Gastrocnemius medialis (tissue), 4 donors: ENCODE measurements at regions not wholly inside any gene's neighbourhood (a gene's known extent, or its start where the extent isn't known, plus 50 kb on each side); places are given as distances from the start of the nearest gene placed in this dataset.

Source experiments
- CTCF ChIP-seq, 5 experiments: fragments of 450-650 bp in 3 of 5; fragments of 200-600 bp in 2 of 5; sonication (generic) in 2 of 5; IDR thresholded peaks in 4 of 5; conservative IDR thresholded peaks in 1 of 5; 1 replicate in 4 of 5; 2 replicates in 1 of 5; pipeline ENCODE4 v1.5.1; 2016 to 2019; ENCODE audit warnings: antibody characterized with exemption in 5 of 5, mild to moderate bottlenecking in 3 of 5, moderate library complexity in 3 of 5
- POLR2A ChIP-seq, 2 donors: fragments of 450-650 bp; IDR thresholded peaks; one replicate each; pipeline ENCODE4 v1.6.1; 2017; ENCODE audit warnings: antibody characterized with exemption in 2 of 2, mild to moderate bottlenecking in 2 of 2, moderate library complexity in 2 of 2

GRCh38 chr3:55271549-55271948 lies 215.6 kb downstream of the WNT5A start:
- no peak for TF ChIP-seq CTCF (IDR thresholded peaks at IDR 0.05 in 4 of 5, conservative IDR thresholded peaks at IDR 0.05 in 1 of 5)
- TF ChIP-seq POLR2A (IDR thresholded peaks at IDR 0.05), result no peak
